GM23338 (cell line): ENCODE measurements at regions not wholly inside any gene's neighbourhood (a gene's known extent, or its start where the extent isn't known, plus 50 kb on each side); places are given as distances from the start of the nearest gene placed in this dataset.

Experiments
- ATAC-seq: fragments of 200-7000 bp; cut with Tn5 transposase; 3 replicates; pipeline ENCODE4 v1.9.1; 2020
- DNase-seq: peaks from one replicate; pipeline ENCODE4 v3.0.0-alpha.2; 2015; ENCODE audit warnings: low spot score
- H2AFZ ChIP-seq: fragments of 200-600 bp; sonication (generic); 2 replicates; pipeline ENCODE4 v1.8.0; 2016; ENCODE audit warnings: antibody characterized with exemption, mild to moderate bottlenecking, moderate library complexity
- H3F3A ChIP-seq: fragments of 200-600 bp; sonication (generic); replicated peaks from 2 replicates; pipeline ENCODE4 v1.8.0; 2017; ENCODE audit warnings: antibody characterized with exemption, mixed run types, low read depth
- H3K27ac ChIP-seq: fragments of 200-600 bp; sonication (generic); 2 replicates; pipeline ENCODE4 v1.6.1; 2016; ENCODE audit warnings: low read depth
- H3K27me3 ChIP-seq: fragments of 200-600 bp; sonication (generic); 2 replicates; pipeline ENCODE4 v1.8.0; 2016; ENCODE audit warnings: mild to moderate bottlenecking, mixed run types, moderate library complexity; ENCODE audit not compliant: insufficient read depth
- H3K36me3 ChIP-seq: fragments of 200-600 bp; sonication (generic); 2 replicates; pipeline ENCODE4 v1.8.0; 2016; ENCODE audit warnings: mild to moderate bottlenecking; ENCODE audit not compliant: insufficient read depth
- H3K4me1 ChIP-seq: fragments of 200-600 bp; sonication (generic); 2 replicates; pipeline ENCODE4 v1.8.0; 2016; ENCODE audit warnings: mild to moderate bottlenecking, moderate library complexity; ENCODE audit not compliant: insufficient read depth
- H3K4me2 ChIP-seq: fragments of 200-600 bp; sonication (generic); 2 replicates; pipeline ENCODE4 v1.7.1; 2017; ENCODE audit warnings: mixed run types
- H3K4me3 ChIP-seq: fragments of 200-600 bp; sonication (generic); 2 replicates; pipeline ENCODE4 v1.6.1; 2016; ENCODE audit warnings: mixed run types
- H3K79me2 ChIP-seq: fragments of 200-600 bp; sonication (generic); replicated peaks from 2 replicates; pipeline ENCODE4 v1.8.0; 2017; ENCODE audit warnings: mild to moderate bottlenecking; ENCODE audit not compliant: insufficient read depth
- H3K9me2 ChIP-seq: fragments of 200-600 bp; sonication (generic); 2 replicates; pipeline ENCODE4 v1.8.0; 2017; ENCODE audit not compliant: insufficient read depth
- H4K20me1 ChIP-seq: fragments of 200-600 bp; sonication (generic); replicated peaks from 2 replicates; pipeline ENCODE4 v1.8.0; 2017; ENCODE audit warnings: mild to moderate bottlenecking; ENCODE audit not compliant: insufficient read depth
- H3K27ac Mint-ChIP-seq: 2 replicates; pipeline ENCODE4 v1.8.0; 2020; ENCODE audit warnings: inconsistent platforms, mild to moderate bottlenecking, moderate library complexity, mixed read lengths
- H3K27me3 Mint-ChIP-seq: 3 replicates; pipeline ENCODE4 v1.8.0; 2022; ENCODE audit warnings: low read depth, mild to moderate bottlenecking, moderate library complexity, mixed read lengths, inconsistent platforms; ENCODE audit not compliant: insufficient read depth, poor library complexity
- H3K36me3 Mint-ChIP-seq: 3 replicates; pipeline ENCODE4 v1.8.0; 2021; ENCODE audit warnings: low read depth, mild to moderate bottlenecking, inconsistent platforms, moderate library complexity, mixed read lengths
- H3K4me1 Mint-ChIP-seq: 3 replicates; pipeline ENCODE4 v1.8.0; 2020; ENCODE audit warnings: mild to moderate bottlenecking, inconsistent platforms, mixed read lengths
- H3K4me3 Mint-ChIP-seq: 3 replicates; pipeline ENCODE4 v1.8.0; 2021; ENCODE audit warnings: moderate library complexity, mild to moderate bottlenecking, inconsistent platforms, mixed read lengths
- H3K9me3 Mint-ChIP-seq: 3 replicates; pipeline ENCODE4 v1.8.0; 2020; ENCODE audit warnings: moderate library complexity, mild to moderate bottlenecking, inconsistent platforms, mixed read lengths
- CREB1 ChIP-seq: fragments of 250-450 bp; sonication (Bioruptor Pico); IDR thresholded peaks from 2 replicates; pipeline ENCODE4 v1.5.0; 2020; ENCODE audit warnings: low read depth, mild to moderate bottlenecking, moderate library complexity
- EZH2 ChIP-seq: fragments of 200-600 bp; sonication (generic); IDR thresholded peaks from one replicate; pipeline ENCODE4 v1.8.0; 2017; ENCODE audit warnings: antibody characterized with exemption, mild to moderate bottlenecking, low read depth; ENCODE audit not compliant: unreplicated experiment
- EZH2phosphoT487 ChIP-seq: fragments of 200-600 bp; sonication (generic); IDR thresholded peaks from one replicate; pipeline ENCODE4 v1.8.1; 2018; ENCODE audit warnings: antibody characterized with exemption; ENCODE audit not compliant: unreplicated experiment
- JUNB ChIP-seq: IDR thresholded peaks from one replicate; pipeline ENCODE4 v1.6.1; 2016; ENCODE audit warnings: antibody characterized with exemption; ENCODE audit not compliant: unreplicated experiment
- NANOG ChIP-seq: IDR thresholded peaks from 2 replicates; pipeline ENCODE4 v1.6.1; 2016; ENCODE audit warnings: antibody characterized with exemption, borderline replicate concordance
- POLR2AphosphoS5 ChIP-seq: IDR thresholded peaks from 2 replicates; pipeline ENCODE4 v1.6.1; 2016; ENCODE audit warnings: antibody characterized with exemption, low read depth
- STAT1 ChIP-seq: IDR thresholded peaks from one replicate; pipeline ENCODE4 v1.6.1; 2016; ENCODE audit warnings: antibody characterized with exemption; ENCODE audit not compliant: unreplicated experiment
- ZNF114 ChIP-seq: fragments of 250-450 bp; sonication (Bioruptor Pico); IDR thresholded peaks from 2 replicates; pipeline ENCODE4 v1.5.0; 2020; ENCODE audit warnings: mild to moderate bottlenecking, moderate library complexity
- ZNF331 ChIP-seq: fragments of 250-450 bp; sonication (Bioruptor Pico); IDR thresholded peaks from 2 replicates; pipeline ENCODE4 v1.5.0; 2020; ENCODE audit warnings: low read depth, mild to moderate bottlenecking, moderate library complexity
- TF ChIP-seq, protein P1 (sequence below): fragments of 250-450 bp; sonication (Bioruptor Pico); IDR thresholded peaks from 2 replicates; pipeline ENCODE4 v1.5.0; 2020; ENCODE audit warnings: mild to moderate bottlenecking, moderate library complexity
- TF ChIP-seq, protein P2 (sequence below): IDR thresholded peaks from one replicate; pipeline ENCODE4 v1.6.1; 2018; ENCODE audit warnings: antibody characterized with exemption; ENCODE audit not compliant: unreplicated experiment
- TF ChIP-seq, protein P3 (sequence below): IDR thresholded peaks from 2 replicates; pipeline ENCODE4 v1.6.1; 2016; ENCODE audit warnings: antibody characterized with exemption
- TF ChIP-seq, protein P4 (sequence below), 2 experiments: fragments of 200-600 bp in 1 of 2; sonication (generic) in 1 of 2; conservative IDR thresholded peaks; 2 replicates each; pipeline versions ENCODE4 v1.5.1 to v1.6.1; 2016 to 2017; ENCODE audit warnings: antibody characterized with exemption in 2 of 2, low read depth in 2 of 2, mild to moderate bottlenecking in 2 of 2, moderate library complexity in 1 of 2

DNA sequence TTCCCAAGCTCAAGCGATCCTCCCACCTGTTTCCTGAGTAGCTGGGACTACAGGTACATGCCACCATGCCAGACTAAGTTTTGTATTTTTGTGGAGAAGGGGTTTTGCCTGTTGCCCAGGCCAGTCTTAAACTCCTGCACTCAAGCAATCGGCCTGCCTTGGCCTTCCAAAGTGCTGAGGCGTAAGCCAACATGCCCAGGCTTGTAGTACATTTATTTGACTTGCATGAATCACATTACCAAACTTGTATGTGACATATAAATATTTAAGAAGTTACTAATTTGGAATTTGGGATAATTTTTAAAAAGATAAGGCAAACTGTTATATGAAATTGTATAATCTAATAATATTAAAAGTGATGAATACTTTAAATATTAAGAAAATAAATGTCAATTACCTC lies 157.6 kb downstream of the MCHR2 start:
- no peaks in the 10 kb centered on the region for H3K27me3 ChIP-seq
- Mint-ChIP-seq H3K27ac (no peak overlapping the region), H3K27me3 (no peaks in the 10 kb centered on the region), H3K4me1 (no peaks in the 10 kb centered on the region), H3K4me3 (no peak overlapping the region), H3K36me3 (no peaks in the 10 kb centered on the region), H3K9me3 (no peaks in the 10 kb centered on the region)
- no peak overlapping the region for H3K4me2 ChIP-seq
- H3K4me3 ChIP-seq, result no peak overlapping the region
- ATAC-seq, result no peak
- no peaks in the 10 kb centered on the region for H3K36me3 ChIP-seq
- H2AFZ ChIP-seq, result peak overlapping the region; percentile 85; the same call in 1 of the 2 replicates
- H3K9me2 ChIP-seq, result no peaks in the 10 kb centered on the region
- H3K4me1 ChIP-seq, result no peaks in the 10 kb centered on the region
- no peak overlapping the region for H3K27ac ChIP-seq
- no peaks in the 10 kb centered on the region for H4K20me1 ChIP-seq
- TF ChIP-seq, protein P1, sequence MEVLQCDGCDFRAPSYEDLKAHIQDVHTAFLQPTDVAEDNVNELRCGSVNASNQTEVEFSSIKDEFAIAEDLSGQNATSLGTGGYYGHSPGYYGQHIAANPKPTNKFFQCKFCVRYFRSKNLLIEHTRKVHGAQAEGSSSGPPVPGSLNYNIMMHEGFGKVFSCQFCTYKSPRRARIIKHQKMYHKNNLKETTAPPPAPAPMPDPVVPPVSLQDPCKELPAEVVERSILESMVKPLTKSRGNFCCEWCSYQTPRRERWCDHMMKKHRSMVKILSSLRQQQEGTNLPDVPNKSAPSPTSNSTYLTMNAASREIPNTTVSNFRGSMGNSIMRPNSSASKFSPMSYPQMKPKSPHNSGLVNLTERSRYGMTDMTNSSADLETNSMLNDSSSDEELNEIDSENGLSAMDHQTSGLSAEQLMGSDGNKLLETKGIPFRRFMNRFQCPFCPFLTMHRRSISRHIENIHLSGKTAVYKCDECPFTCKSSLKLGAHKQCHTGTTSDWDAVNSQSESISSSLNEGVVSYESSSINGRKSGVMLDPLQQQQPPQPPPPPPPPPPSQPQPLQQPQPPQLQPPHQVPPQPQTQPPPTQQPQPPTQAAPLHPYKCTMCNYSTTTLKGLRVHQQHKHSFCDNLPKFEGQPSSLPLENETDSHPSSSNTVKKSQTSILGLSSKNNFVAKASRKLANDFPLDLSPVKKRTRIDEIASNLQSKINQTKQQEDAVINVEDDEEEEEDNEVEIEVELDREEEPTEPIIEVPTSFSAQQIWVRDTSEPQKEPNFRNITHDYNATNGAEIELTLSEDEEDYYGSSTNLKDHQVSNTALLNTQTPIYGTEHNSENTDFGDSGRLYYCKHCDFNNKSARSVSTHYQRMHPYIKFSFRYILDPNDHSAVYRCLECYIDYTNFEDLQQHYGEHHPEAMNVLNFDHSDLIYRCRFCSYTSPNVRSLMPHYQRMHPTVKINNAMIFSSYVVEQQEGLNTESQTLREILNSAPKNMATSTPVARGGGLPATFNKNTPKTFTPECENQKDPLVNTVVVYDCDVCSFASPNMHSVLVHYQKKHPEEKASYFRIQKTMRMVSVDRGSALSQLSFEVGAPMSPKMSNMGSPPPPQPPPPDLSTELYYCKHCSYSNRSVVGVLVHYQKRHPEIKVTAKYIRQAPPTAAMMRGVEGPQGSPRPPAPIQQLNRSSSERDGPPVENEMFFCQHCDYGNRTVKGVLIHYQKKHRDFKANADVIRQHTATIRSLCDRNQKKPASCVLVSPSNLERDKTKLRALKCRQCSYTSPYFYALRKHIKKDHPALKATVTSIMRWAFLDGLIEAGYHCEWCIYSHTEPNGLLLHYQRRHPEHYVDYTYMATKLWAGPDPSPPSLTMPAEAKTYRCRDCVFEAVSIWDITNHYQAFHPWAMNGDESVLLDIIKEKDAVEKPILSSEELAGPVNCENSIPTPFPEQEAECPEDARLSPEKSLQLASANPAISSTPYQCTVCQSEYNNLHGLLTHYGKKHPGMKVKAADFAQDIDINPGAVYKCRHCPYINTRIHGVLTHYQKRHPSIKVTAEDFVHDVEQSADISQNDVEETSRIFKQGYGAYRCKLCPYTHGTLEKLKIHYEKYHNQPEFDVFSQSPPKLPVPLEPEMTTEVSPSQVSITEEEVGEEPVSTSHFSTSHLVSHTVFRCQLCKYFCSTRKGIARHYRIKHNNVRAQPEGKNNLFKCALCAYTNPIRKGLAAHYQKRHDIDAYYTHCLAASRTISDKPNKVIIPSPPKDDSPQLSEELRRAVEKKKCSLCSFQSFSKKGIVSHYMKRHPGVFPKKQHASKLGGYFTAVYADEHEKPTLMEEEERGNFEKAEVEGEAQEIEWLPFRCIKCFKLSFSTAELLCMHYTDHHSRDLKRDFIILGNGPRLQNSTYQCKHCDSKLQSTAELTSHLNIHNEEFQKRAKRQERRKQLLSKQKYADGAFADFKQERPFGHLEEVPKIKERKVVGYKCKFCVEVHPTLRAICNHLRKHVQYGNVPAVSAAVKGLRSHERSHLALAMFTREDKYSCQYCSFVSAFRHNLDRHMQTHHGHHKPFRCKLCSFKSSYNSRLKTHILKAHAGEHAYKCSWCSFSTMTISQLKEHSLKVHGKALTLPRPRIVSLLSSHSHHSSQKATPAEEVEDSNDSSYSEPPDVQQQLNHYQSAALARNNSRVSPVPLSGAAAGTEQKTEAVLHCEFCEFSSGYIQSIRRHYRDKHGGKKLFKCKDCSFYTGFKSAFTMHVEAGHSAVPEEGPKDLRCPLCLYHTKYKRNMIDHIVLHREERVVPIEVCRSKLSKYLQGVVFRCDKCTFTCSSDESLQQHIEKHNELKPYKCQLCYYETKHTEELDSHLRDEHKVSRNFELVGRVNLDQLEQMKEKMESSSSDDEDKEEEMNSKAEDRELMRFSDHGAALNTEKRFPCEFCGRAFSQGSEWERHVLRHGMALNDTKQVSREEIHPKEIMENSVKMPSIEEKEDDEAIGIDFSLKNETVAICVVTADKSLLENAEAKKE (CRISPR knock-in tag), result no peak
- TF ChIP-seq, protein P2, sequence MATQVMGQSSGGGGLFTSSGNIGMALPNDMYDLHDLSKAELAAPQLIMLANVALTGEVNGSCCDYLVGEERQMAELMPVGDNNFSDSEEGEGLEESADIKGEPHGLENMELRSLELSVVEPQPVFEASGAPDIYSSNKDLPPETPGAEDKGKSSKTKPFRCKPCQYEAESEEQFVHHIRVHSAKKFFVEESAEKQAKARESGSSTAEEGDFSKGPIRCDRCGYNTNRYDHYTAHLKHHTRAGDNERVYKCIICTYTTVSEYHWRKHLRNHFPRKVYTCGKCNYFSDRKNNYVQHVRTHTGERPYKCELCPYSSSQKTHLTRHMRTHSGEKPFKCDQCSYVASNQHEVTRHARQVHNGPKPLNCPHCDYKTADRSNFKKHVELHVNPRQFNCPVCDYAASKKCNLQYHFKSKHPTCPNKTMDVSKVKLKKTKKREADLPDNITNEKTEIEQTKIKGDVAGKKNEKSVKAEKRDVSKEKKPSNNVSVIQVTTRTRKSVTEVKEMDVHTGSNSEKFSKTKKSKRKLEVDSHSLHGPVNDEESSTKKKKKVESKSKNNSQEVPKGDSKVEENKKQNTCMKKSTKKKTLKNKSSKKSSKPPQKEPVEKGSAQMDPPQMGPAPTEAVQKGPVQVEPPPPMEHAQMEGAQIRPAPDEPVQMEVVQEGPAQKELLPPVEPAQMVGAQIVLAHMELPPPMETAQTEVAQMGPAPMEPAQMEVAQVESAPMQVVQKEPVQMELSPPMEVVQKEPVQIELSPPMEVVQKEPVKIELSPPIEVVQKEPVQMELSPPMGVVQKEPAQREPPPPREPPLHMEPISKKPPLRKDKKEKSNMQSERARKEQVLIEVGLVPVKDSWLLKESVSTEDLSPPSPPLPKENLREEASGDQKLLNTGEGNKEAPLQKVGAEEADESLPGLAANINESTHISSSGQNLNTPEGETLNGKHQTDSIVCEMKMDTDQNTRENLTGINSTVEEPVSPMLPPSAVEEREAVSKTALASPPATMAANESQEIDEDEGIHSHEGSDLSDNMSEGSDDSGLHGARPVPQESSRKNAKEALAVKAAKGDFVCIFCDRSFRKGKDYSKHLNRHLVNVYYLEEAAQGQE, result no peak
- TF ChIP-seq ZNF114 (CRISPR knock-in tag), result no peak
- TF ChIP-seq ZNF331, result no peak
- TF ChIP-seq EZH2phosphoT487, result no peak
- TF ChIP-seq POLR2AphosphoS5, result no peak
- TF ChIP-seq EZH2, result no peak
- TF ChIP-seq, protein P3, sequence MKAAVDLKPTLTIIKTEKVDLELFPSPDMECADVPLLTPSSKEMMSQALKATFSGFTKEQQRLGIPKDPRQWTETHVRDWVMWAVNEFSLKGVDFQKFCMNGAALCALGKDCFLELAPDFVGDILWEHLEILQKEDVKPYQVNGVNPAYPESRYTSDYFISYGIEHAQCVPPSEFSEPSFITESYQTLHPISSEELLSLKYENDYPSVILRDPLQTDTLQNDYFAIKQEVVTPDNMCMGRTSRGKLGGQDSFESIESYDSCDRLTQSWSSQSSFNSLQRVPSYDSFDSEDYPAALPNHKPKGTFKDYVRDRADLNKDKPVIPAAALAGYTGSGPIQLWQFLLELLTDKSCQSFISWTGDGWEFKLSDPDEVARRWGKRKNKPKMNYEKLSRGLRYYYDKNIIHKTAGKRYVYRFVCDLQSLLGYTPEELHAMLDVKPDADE, result no peak
- TF ChIP-seq, protein P4, sequence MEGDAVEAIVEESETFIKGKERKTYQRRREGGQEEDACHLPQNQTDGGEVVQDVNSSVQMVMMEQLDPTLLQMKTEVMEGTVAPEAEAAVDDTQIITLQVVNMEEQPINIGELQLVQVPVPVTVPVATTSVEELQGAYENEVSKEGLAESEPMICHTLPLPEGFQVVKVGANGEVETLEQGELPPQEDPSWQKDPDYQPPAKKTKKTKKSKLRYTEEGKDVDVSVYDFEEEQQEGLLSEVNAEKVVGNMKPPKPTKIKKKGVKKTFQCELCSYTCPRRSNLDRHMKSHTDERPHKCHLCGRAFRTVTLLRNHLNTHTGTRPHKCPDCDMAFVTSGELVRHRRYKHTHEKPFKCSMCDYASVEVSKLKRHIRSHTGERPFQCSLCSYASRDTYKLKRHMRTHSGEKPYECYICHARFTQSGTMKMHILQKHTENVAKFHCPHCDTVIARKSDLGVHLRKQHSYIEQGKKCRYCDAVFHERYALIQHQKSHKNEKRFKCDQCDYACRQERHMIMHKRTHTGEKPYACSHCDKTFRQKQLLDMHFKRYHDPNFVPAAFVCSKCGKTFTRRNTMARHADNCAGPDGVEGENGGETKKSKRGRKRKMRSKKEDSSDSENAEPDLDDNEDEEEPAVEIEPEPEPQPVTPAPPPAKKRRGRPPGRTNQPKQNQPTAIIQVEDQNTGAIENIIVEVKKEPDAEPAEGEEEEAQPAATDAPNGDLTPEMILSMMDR (conservative IDR thresholded peaks at IDR 0.05; ENCODE audit: low read depth in 2 of 2), result no peak
- no peak for TF ChIP-seq JUNB
- no peak for TF ChIP-seq NANOG
- TF ChIP-seq CREB1 (CRISPR knock-in tag), result no peak
- TF ChIP-seq STAT1, result no peak
- H3F3A ChIP-seq, result no peaks in the 10 kb centered on the region
- no peak for DNase-seq
- no peaks in the 10 kb centered on the region for H3K79me2 ChIP-seq
